IPS-15b (cell line): ENCODE measurements at regions not wholly inside any gene's neighbourhood (a gene's known extent, or its start where the extent isn't known, plus 50 kb on each side); places are given as distances from the start of the nearest gene placed in this dataset.

Experiments
- H3K27me3 ChIP-seq: one replicate; pipeline ENCODE4 v1.6.1; 2013; ENCODE audit warnings: low read length; ENCODE audit not compliant: control insufficient read depth, insufficient read depth
- H3K36me3 ChIP-seq: one replicate; pipeline ENCODE4 v1.6.1; 2013; ENCODE audit warnings: low read length; ENCODE audit not compliant: control insufficient read depth, insufficient read depth
- H3K4me1 ChIP-seq: one replicate; pipeline ENCODE4 v1.6.1; 2013; ENCODE audit warnings: mild to moderate bottlenecking, low read length; ENCODE audit not compliant: control insufficient read depth, insufficient read depth
- H3K4me3 ChIP-seq: one replicate; pipeline ENCODE4 v1.5.1; 2013; ENCODE audit warnings: low read depth, low read length
- H3K9ac ChIP-seq: one replicate; pipeline ENCODE4 v1.6.1; 2013; ENCODE audit warnings: low read depth, mild to moderate bottlenecking, low read length
- H3K9me3 ChIP-seq: one replicate; pipeline ENCODE4 v1.6.1; 2013; ENCODE audit warnings: mild to moderate bottlenecking, low read length; ENCODE audit not compliant: control insufficient read depth, insufficient read depth

- Histone ChIP-seq H3K27me3 (no peaks in the 10 kb centered on the region), H3K4me3 (no peak overlapping the region), H3K9me3 (no peaks in the 10 kb centered on the region), H3K9ac (no peak overlapping the region), H3K36me3 (no peaks in the 10 kb centered on the region), H3K4me1 (no peaks in the 10 kb centered on the region)
Measured at GRCh38 chr3:113070681-113071113, 79.9 kb downstream of the GTPBP8 start.

- Histone ChIP-seq H3K36me3 (no peaks in the 10 kb centered on the region), H3K27me3 (no peaks in the 10 kb centered on the region), H3K9ac (no peak overlapping the region), H3K4me3 (no peak overlapping the region), H3K9me3 (no peaks in the 10 kb centered on the region), H3K4me1 (peaks cover 10% of the 10 kb centered on the region)
Measured at GRCh38 chr3:113075588-113075987, 84.8 kb downstream of the GTPBP8 start.

GRCh38 chr3:113079218-113079961, 88.6 kb downstream of the GTPBP8 start:
- peaks cover 10% of the 10 kb centered on the region for H3K4me1 ChIP-seq
- no peak overlapping the region for H3K4me3 ChIP-seq
- no peaks in the 10 kb centered on the region for H3K9me3 ChIP-seq
- no peaks in the 10 kb centered on the region for H3K27me3 ChIP-seq
- no peak overlapping the region for H3K9ac ChIP-seq
- no peaks in the 10 kb centered on the region for H3K36me3 ChIP-seq

- Histone ChIP-seq H3K9ac (no peak overlapping the region), H3K36me3 (no peaks in the 10 kb centered on the region), H3K9me3 (no peaks in the 10 kb centered on the region), H3K4me1 (peaks cover 5% of the 10 kb centered on the region), H3K27me3 (no peaks in the 10 kb centered on the region), H3K4me3 (no peak overlapping the region)
Measured at GRCh38 chr3:113084777-113085176, 94.0 kb downstream of the GTPBP8 start.

- H3K9ac ChIP-seq = no peak overlapping the region
- no peak overlapping the region for H3K4me3 ChIP-seq
- H3K4me1 ChIP-seq = peaks cover 2% of the 10 kb centered on the region
- H3K36me3 ChIP-seq = no peaks in the 10 kb centered on the region
- no peaks in the 10 kb centered on the region for H3K9me3 ChIP-seq
- no peaks in the 10 kb centered on the region for H3K27me3 ChIP-seq
Measured at GRCh38 chr3:113086560-113087461, 96.0 kb downstream of the GTPBP8 start.

GRCh38 chr3:113088616-113089015, 97.8 kb downstream of the GTPBP8 start:
- Histone ChIP-seq H3K36me3 (no peaks in the 10 kb centered on the region), H3K4me3 (no peak overlapping the region), H3K27me3 (no peaks in the 10 kb centered on the region), H3K9me3 (no peaks in the 10 kb centered on the region), H3K4me1 (peaks cover 2% of the 10 kb centered on the region), H3K9ac (no peak overlapping the region)

GRCh38 chr3:113091417-113091816, 100.6 kb downstream of the GTPBP8 start:
- H3K9ac ChIP-seq = no peak overlapping the region
- no peak overlapping the region for H3K4me3 ChIP-seq
- H3K36me3 ChIP-seq = no peaks in the 10 kb centered on the region
- no peaks in the 10 kb centered on the region for H3K27me3 ChIP-seq
- no peaks in the 10 kb centered on the region for H3K9me3 ChIP-seq
- no peaks in the 10 kb centered on the region for H3K4me1 ChIP-seq

GRCh38 chr3:113092746-113093145, 102.0 kb downstream of the GTPBP8 start:
- Histone ChIP-seq H3K9ac (no peak overlapping the region), H3K36me3 (no peaks in the 10 kb centered on the region), H3K9me3 (no peaks in the 10 kb centered on the region), H3K27me3 (no peaks in the 10 kb centered on the region), H3K4me1 (no peaks in the 10 kb centered on the region), H3K4me3 (no peak overlapping the region)

- no peaks in the 10 kb centered on the region for H3K27me3 ChIP-seq
- H3K9ac ChIP-seq = no peak overlapping the region
- H3K36me3 ChIP-seq = no peaks in the 10 kb centered on the region
- H3K4me1 ChIP-seq = no peaks in the 10 kb centered on the region
- H3K9me3 ChIP-seq = no peaks in the 10 kb centered on the region
- H3K4me3 ChIP-seq = no peak overlapping the region
Measured at GRCh38 chr3:113094337-113095221, 103.8 kb downstream of the GTPBP8 start.

GRCh38 chr3:113096188-113096892, 105.6 kb downstream of the GTPBP8 start:
- Histone ChIP-seq H3K36me3 (no peaks in the 10 kb centered on the region), H3K4me3 (no peak overlapping the region), H3K27me3 (no peaks in the 10 kb centered on the region), H3K9ac (no peak overlapping the region), H3K9me3 (no peaks in the 10 kb centered on the region), H3K4me1 (no peaks in the 10 kb centered on the region)

GRCh38 chr3:113097960-113098447, 107.2 kb downstream of the GTPBP8 start:
- H3K4me1 ChIP-seq = no peaks in the 10 kb centered on the region
- H3K27me3 ChIP-seq = no peaks in the 10 kb centered on the region
- no peaks in the 10 kb centered on the region for H3K9me3 ChIP-seq
- H3K4me3 ChIP-seq = no peak overlapping the region
- no peak overlapping the region for H3K9ac ChIP-seq
- H3K36me3 ChIP-seq = no peaks in the 10 kb centered on the region
